Thoracic aorta (tissue), 2 donors: ENCODE measurements at regions not wholly inside any gene's neighbourhood (a gene's known extent, or its start where the extent isn't known, plus 50 kb on each side); places are given as distances from the start of the nearest gene placed in this dataset.

Experiments
- ATAC-seq: fragments of 150-250 bp; one replicate; pipeline ENCODE4 v1.8.0; 2017; ENCODE audit warnings: low read depth; ENCODE audit not compliant: insufficient number of reproducible peaks, low FRiP score
- DNase-seq: peaks from one replicate; pipeline ENCODE4 v3.0.0-alpha.2; 2020; ENCODE audit warnings: low spot score
- H3K27ac ChIP-seq, 2 donors: fragments of 200-600 bp; sonication (generic); 1 replicate in 1 of 2; 2 replicates in 1 of 2; pipeline ENCODE4 v1.5.1; 2016; ENCODE audit warnings: mild to moderate bottlenecking in 2 of 2, moderate library complexity in 2 of 2
- H3K27me3 ChIP-seq: fragments of 200-600 bp; sonication (generic); replicated peaks from 2 replicates; pipeline ENCODE4 v1.6.0; 2016; ENCODE audit warnings: mild to moderate bottlenecking; ENCODE audit not compliant: insufficient read depth
- H3K36me3 ChIP-seq: fragments of 200-600 bp; sonication (generic); one replicate; pipeline ENCODE4 v1.5.1; 2016
- H3K4me1 ChIP-seq, 2 donors: fragments of 200-600 bp; sonication (generic); 1 replicate in 1 of 2; 2 replicates in 1 of 2; pipeline versions ENCODE4 v1.5.1 to v1.6.0; 2016; ENCODE audit warnings: low read depth in 2 of 2, mild to moderate bottlenecking in 1 of 2; ENCODE audit not compliant: control insufficient read depth in 1 of 2
- H3K4me3 ChIP-seq: fragments of 200-600 bp; sonication (generic); 2 replicates; pipeline ENCODE4 v1.5.1; 2016; ENCODE audit warnings: mild to moderate bottlenecking
- H3K9me3 ChIP-seq: fragments of 200-600 bp; sonication (generic); 2 replicates; pipeline ENCODE4 v1.5.1; 2016
- CTCF ChIP-seq: fragments of 200-600 bp; sonication (generic); IDR thresholded peaks from one replicate; pipeline ENCODE4 v1.5.1; 2019; ENCODE audit warnings: antibody characterized with exemption

- DNase-seq (no peak), ATAC-seq (no peak)
- TF ChIP-seq CTCF: no peak
- Histone ChIP-seq H3K27me3 (no peaks in the 10 kb centered on the region), H3K27ac (no peak overlapping the region), H3K9me3 (no peaks in the 10 kb centered on the region), H3K36me3 (no peaks in the 10 kb centered on the region), H3K4me3 (no peak overlapping the region), H3K4me1 (no peaks in the 10 kb centered on the region)
These were observed 645.2 kb upstream of the IGFBP3 start for GRCh38 chr7:46566097-46566774.

GRCh38 chr7:46565253-46566096 lies 644.4 kb upstream of the IGFBP3 start:
- H3K27me3 ChIP-seq: no peaks in the 10 kb centered on the region
- ATAC-seq: no peak
- TF ChIP-seq CTCF: no peak

GRCh38 chr7:46559194-46559832 lies 638.2 kb upstream of the IGFBP3 start:
- no peak overlapping the region for H3K27ac ChIP-seq
- no peaks in the 10 kb centered on the region for H3K9me3 ChIP-seq
- H3K4me3 ChIP-seq: no peak overlapping the region
- DNase-seq (no peak), ATAC-seq (no peak)
- TF ChIP-seq CTCF: no peak
- H3K4me1 ChIP-seq: no peaks in the 10 kb centered on the region
- no peaks in the 10 kb centered on the region for H3K36me3 ChIP-seq
- H3K27me3 ChIP-seq: no peaks in the 10 kb centered on the region

More at GRCh38 chr7:46565253-46566096, 644.4 kb upstream of the IGFBP3 start:
- Histone ChIP-seq H3K4me1 (no peaks in the 10 kb centered on the region), H3K27ac (no peak overlapping the region), H3K36me3 (no peaks in the 10 kb centered on the region), H3K4me3 (no peak overlapping the region), H3K9me3 (no peaks in the 10 kb centered on the region)
- no peak for DNase-seq

GRCh38 chr7:46558482-46559193 lies 637.6 kb upstream of the IGFBP3 start:
- Histone ChIP-seq H3K4me3 (no peak overlapping the region), H3K9me3 (no peaks in the 10 kb centered on the region), H3K27me3 (no peaks in the 10 kb centered on the region), H3K27ac (no peak overlapping the region), H3K4me1 (no peaks in the 10 kb centered on the region), H3K36me3 (no peaks in the 10 kb centered on the region)
- no peak for TF ChIP-seq CTCF
- DNase-seq: no peak
- ATAC-seq: no peak
